ENCODE measurements at regions not wholly inside any gene's neighbourhood (a gene's known extent, or its start where the extent isn't known, plus 50 kb on each side); places are given as distances from the start of the nearest gene placed in this dataset.

- POLR2A ChIA-PET = no interaction called here
These were observed 1286.4 kb downstream of the PCDH9 start for GRCh38 chr13:65943708-65944107.

GRCh38 chr13:65943024-65943423 lies 1287.1 kb downstream of the PCDH9 start:
- CTCF ChIA-PET = no interaction called here
- TF ChIP-seq L3MBTL2 (conservative IDR thresholded peaks at IDR 0.05) = no peak
- TF ChIP-seq ARNT (IDR thresholded peaks at IDR 0.05) = no peak
- no peak for TF ChIP-seq PKNOX1 (IDR thresholded peaks at IDR 0.05)
- no peak for TF ChIP-seq ELF4 (IDR thresholded peaks at IDR 0.05)
- no peak for TF ChIP-seq FOXA1 (IDR thresholded peaks at IDR 0.05)
- no peak for TF ChIP-seq FOXK2 (IDR thresholded peaks at IDR 0.05)
- no peak for TF ChIP-seq TARDBP (IDR thresholded peaks at IDR 0.05)
- no peak for TF ChIP-seq LEF1 (IDR thresholded peaks at IDR 0.05; ENCODE audit: borderline replicate concordance)
- TF ChIP-seq FOXM1 (IDR thresholded peaks at IDR 0.05; ENCODE audit: borderline replicate concordance) = no peak
- TF ChIP-seq BHLHE40 (IDR thresholded peaks at IDR 0.05; ENCODE audit: borderline replicate concordance) = no peak
- POLR2A ChIA-PET = no interaction called here
- DNase-seq (ENCODE audit: extremely low spot score) = no peak

More at GRCh38 chr13:65943708-65944107, 1286.4 kb downstream of the PCDH9 start:
- TF ChIP-seq ELF4 (IDR thresholded peaks at IDR 0.05) (no peak), PKNOX1 (IDR thresholded peaks at IDR 0.05) (no peak), FOXA1 (IDR thresholded peaks at IDR 0.05) (no peak), TARDBP (IDR thresholded peaks at IDR 0.05) (no peak), BHLHE40 (IDR thresholded peaks at IDR 0.05; ENCODE audit: borderline replicate concordance) (no peak), ARNT (IDR thresholded peaks at IDR 0.05) (no peak), ZNF384 (IDR thresholded peaks at IDR 0.05) (no peak), CTBP1 (IDR thresholded peaks at IDR 0.05; ENCODE audit: borderline replicate concordance) (no peak), LEF1 (IDR thresholded peaks at IDR 0.05; ENCODE audit: borderline replicate concordance) (no peak), NFRKB (IDR thresholded peaks at IDR 0.05) (no peak), SP1 (IDR thresholded peaks at IDR 0.05) (no peak), L3MBTL2 (conservative IDR thresholded peaks at IDR 0.05) (no peak), FOXK2 (IDR thresholded peaks at IDR 0.05) (no peak), FOXM1 (IDR thresholded peaks at IDR 0.05; ENCODE audit: borderline replicate concordance) (no peak), HDGF (IDR thresholded peaks at IDR 0.05; ENCODE audit: borderline replicate concordance) (no peak), SUZ12 (IDR thresholded peaks at IDR 0.05) (no peak)
- DNase-seq (ENCODE audit: extremely low spot score) = no peak
- CTCF ChIA-PET = interaction anchor here (0.7 kb wide), 1 partner anchor 23 kb away, joined by 3 read pairs; no protein-coding TSS in a partner anchor

GRCh38 chr13:65940720-65941119 lies 1289.4 kb downstream of the PCDH9 start:
- POLR2A ChIA-PET = no interaction called here
- DNase-seq (ENCODE audit: extremely low spot score) = no peak
- CTCF ChIA-PET = no interaction called here
- TF ChIP-seq ELF4 (IDR thresholded peaks at IDR 0.05) (no peak), BHLHE40 (IDR thresholded peaks at IDR 0.05; ENCODE audit: borderline replicate concordance) (no peak), PKNOX1 (IDR thresholded peaks at IDR 0.05) (no peak), LEF1 (IDR thresholded peaks at IDR 0.05; ENCODE audit: borderline replicate concordance) (no peak), FOXM1 (IDR thresholded peaks at IDR 0.05; ENCODE audit: borderline replicate concordance) (no peak), HDGF (IDR thresholded peaks at IDR 0.05; ENCODE audit: borderline replicate concordance) (no peak), CTBP1 (IDR thresholded peaks at IDR 0.05; ENCODE audit: borderline replicate concordance) (no peak), FOXA1 (IDR thresholded peaks at IDR 0.05) (no peak), ARNT (IDR thresholded peaks at IDR 0.05) (no peak), L3MBTL2 (conservative IDR thresholded peaks at IDR 0.05) (no peak)

GRCh38 chr13:65937251-65937650 lies 1292.9 kb downstream of the PCDH9 start:
- no peak for DNase-seq (ENCODE audit: extremely low spot score)
- ChIA-PET POLR2A (no interaction called here), CTCF (no interaction called here)

GRCh38 chr13:65936249-65936648 lies 1293.9 kb downstream of the PCDH9 start:
- POLR2A ChIA-PET = no interaction called here
- DNase-seq (ENCODE audit: extremely low spot score) = no peak
- TF ChIP-seq SP1 (IDR thresholded peaks at IDR 0.05) = no peak
- TF ChIP-seq PKNOX1 (IDR thresholded peaks at IDR 0.05) = no peak
- no peak for TF ChIP-seq ELF4 (IDR thresholded peaks at IDR 0.05)
- TF ChIP-seq TARDBP (IDR thresholded peaks at IDR 0.05) = no peak
- no peak for TF ChIP-seq SUZ12 (IDR thresholded peaks at IDR 0.05)
- TF ChIP-seq FOXK2 (IDR thresholded peaks at IDR 0.05) = no peak
- no peak for TF ChIP-seq L3MBTL2 (conservative IDR thresholded peaks at IDR 0.05)
- TF ChIP-seq FOXA1 (IDR thresholded peaks at IDR 0.05) = no peak
- TF ChIP-seq HDGF (IDR thresholded peaks at IDR 0.05; ENCODE audit: borderline replicate concordance) = no peak
- no peak for TF ChIP-seq LEF1 (IDR thresholded peaks at IDR 0.05; ENCODE audit: borderline replicate concordance)
- TF ChIP-seq ARNT (IDR thresholded peaks at IDR 0.05) = no peak
- no peak for TF ChIP-seq CTBP1 (IDR thresholded peaks at IDR 0.05; ENCODE audit: borderline replicate concordance)
- no peak for TF ChIP-seq BHLHE40 (IDR thresholded peaks at IDR 0.05; ENCODE audit: borderline replicate concordance)
- no peak for TF ChIP-seq NFRKB (IDR thresholded peaks at IDR 0.05)
- TF ChIP-seq FOXM1 (IDR thresholded peaks at IDR 0.05; ENCODE audit: borderline replicate concordance) = no peak
- no peak for TF ChIP-seq ZNF384 (IDR thresholded peaks at IDR 0.05)
- CTCF ChIA-PET = no interaction called here

More at GRCh38 chr13:65937251-65937650, 1292.9 kb downstream of the PCDH9 start:
- TF ChIP-seq PKNOX1 (IDR thresholded peaks at IDR 0.05) (no peak), ELF4 (IDR thresholded peaks at IDR 0.05) (no peak), TARDBP (IDR thresholded peaks at IDR 0.05) (no peak)

Measured in HEK293T (cell line).